Psoas muscle (tissue), 7 donors: ENCODE measurements at regions not wholly inside any gene's neighbourhood (a gene's known extent, or its start where the extent isn't known, plus 50 kb on each side); places are given as distances from the start of the nearest gene placed in this dataset.
A peak's percentile ranks its signal among the peaks of the same experiment; 100 is the strongest.

Experiments used
- ATAC-seq, 4 donors: fragments of 200-7000 bp; cut with Tn5 transposase; one replicate each; pipeline ENCODE4 v1.9.1; 2020; ENCODE audit warnings: moderate library complexity in 3 of 4, mild to moderate bottlenecking in 2 of 4
- DNase-seq, 2 donors: peaks; one replicate each; pipeline ENCODE4 v3.0.0-alpha.2; 2020
- H3K27ac ChIP-seq: fragments of 200-600 bp; one replicate; pipeline ENCODE4 v1.8.0; 2022
- H3K27me3 ChIP-seq, 3 donors: fragments of 200-600 bp in 1 of 3; one replicate each; pipeline versions ENCODE4 v1.6.1 to v1.8.0; 2013 to 2022; ENCODE audit warnings: low read length in 2 of 3, mild to moderate bottlenecking in 2 of 3, moderate library complexity in 1 of 3; ENCODE audit not compliant: insufficient read depth in 3 of 3
- H3K36me3 ChIP-seq, 2 donors: fragments of 200-600 bp in 1 of 2; one replicate each; pipeline versions ENCODE4 v1.6.1 to v1.8.0; 2013 to 2022; ENCODE audit warnings: low read depth in 1 of 2, mild to moderate bottlenecking in 1 of 2, moderate library complexity in 1 of 2; ENCODE audit not compliant: insufficient read depth in 1 of 2
- H3K4me1 ChIP-seq: fragments of 200-600 bp; one replicate; pipeline ENCODE4 v1.8.0; 2022
- H3K4me3 ChIP-seq: fragments of 200-600 bp; one replicate; pipeline ENCODE4 v1.8.0; 2022; ENCODE audit warnings: mild to moderate bottlenecking
- H3K9me3 ChIP-seq: fragments of 200-600 bp; one replicate; pipeline ENCODE4 v1.8.0; 2022
- WGBS, 3 donors: extraction: QIAGEN DNeasy Blood & Tissue Kit; methylation state at CpG; one replicate each; pipeline versions ENCODE4 v1.1.6 to v1.1.7; 2013; 5-methylcytosine and 5-hydroxymethylcytosine counted together
- intact Hi-C, 2 donors: fragments of 100-400 bp; cut with DNase I; formaldehyde crosslinking; loops; one replicate each; pipeline versions ENCODE4 v1.11.0 to v1.14.2; 2022
- TF ChIP-seq, protein P1 (sequence below): fragments of 200-600 bp; IDR thresholded peaks from one replicate; pipeline ENCODE4 v1.8.0; 2022; ENCODE audit warnings: antibody characterized with exemption
- donor health status: healthy with polysubstance abuse.
- donor health status: DM: no; HTN: no; CAD: no; lungs with moderate emphysema.
- donor health status: Bipolar disorder and iron deficiency.
- donor health status: healthy.
- donor health status: DM: yes; HTN: yes; CAD: no.
- donor health status: DM: no; HTN: no; CAD: no.
- donor health status: DM: yes; HTN: yes; CAD: no.

DNA sequence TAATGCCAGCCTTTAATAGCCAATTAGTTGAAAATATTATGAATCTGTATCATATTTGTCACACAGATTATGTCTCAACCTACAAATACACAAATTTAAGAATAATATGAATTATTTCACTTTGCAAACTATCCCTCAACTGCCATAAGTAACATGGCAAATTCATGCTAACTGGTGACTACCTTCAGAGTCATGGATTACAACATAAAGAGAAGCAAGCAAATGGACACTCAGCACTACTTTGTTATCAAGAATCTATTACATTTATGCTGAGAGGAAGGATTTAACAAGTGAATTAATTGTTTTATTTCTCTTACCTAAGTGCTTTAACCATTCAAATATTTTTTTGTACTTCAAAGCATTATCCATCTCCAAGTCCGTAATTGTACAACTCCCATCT, 103.1 kb upstream of the BCL6 start:
- intact Hi-C loops: no loop called here
- Histone ChIP-seq H3K4me1 (no peaks in the 10 kb centered on the region), H3K27me3 (no peaks in the 10 kb centered on the region), H3K36me3 (no peaks in the 10 kb centered on the region), H3K4me3 (no peak overlapping the region), H3K27ac (no peak overlapping the region), H3K9me3 (peaks cover 6% of the 10 kb centered on the region)
- ATAC-seq (no peak), DNase-seq (no peak)
- 89 to 100% (median 97%) methylated on average over 1 of the region's 1 CpG for WGBS, 3 donors
- TF ChIP-seq, protein P1, sequence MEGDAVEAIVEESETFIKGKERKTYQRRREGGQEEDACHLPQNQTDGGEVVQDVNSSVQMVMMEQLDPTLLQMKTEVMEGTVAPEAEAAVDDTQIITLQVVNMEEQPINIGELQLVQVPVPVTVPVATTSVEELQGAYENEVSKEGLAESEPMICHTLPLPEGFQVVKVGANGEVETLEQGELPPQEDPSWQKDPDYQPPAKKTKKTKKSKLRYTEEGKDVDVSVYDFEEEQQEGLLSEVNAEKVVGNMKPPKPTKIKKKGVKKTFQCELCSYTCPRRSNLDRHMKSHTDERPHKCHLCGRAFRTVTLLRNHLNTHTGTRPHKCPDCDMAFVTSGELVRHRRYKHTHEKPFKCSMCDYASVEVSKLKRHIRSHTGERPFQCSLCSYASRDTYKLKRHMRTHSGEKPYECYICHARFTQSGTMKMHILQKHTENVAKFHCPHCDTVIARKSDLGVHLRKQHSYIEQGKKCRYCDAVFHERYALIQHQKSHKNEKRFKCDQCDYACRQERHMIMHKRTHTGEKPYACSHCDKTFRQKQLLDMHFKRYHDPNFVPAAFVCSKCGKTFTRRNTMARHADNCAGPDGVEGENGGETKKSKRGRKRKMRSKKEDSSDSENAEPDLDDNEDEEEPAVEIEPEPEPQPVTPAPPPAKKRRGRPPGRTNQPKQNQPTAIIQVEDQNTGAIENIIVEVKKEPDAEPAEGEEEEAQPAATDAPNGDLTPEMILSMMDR: no peak

DNA sequence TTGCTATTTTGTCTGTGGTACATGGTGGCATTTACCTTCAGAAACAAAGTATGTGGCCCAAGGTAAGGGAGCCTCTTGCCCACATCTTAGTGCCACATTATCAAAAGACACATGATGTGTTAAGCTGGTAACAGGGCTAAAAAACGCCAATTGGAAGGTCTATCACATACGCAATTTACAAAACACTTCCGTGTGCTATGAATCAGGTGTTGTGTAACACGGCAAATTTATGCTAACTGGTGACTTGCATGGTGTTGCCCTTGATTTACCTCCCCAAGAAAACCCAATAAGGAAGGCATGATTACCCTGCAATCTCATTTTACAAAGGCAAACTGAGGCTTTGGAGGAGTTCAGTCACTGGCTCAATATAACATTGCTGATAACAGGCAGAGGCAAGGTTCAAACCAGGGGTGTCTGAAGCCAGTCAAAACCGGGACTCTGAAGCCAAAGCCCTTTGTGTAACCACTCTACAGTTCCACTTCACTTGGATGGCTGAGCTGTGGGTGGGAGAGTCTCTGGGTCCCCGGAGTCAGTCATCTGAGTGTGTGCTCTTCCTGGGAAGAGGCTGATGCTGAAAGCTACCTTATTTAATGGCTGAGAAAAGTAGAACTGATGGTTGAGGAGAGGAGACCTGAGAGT, 103.9 kb upstream of the BCL6 start:
- DNase-seq: no peak

DNA sequence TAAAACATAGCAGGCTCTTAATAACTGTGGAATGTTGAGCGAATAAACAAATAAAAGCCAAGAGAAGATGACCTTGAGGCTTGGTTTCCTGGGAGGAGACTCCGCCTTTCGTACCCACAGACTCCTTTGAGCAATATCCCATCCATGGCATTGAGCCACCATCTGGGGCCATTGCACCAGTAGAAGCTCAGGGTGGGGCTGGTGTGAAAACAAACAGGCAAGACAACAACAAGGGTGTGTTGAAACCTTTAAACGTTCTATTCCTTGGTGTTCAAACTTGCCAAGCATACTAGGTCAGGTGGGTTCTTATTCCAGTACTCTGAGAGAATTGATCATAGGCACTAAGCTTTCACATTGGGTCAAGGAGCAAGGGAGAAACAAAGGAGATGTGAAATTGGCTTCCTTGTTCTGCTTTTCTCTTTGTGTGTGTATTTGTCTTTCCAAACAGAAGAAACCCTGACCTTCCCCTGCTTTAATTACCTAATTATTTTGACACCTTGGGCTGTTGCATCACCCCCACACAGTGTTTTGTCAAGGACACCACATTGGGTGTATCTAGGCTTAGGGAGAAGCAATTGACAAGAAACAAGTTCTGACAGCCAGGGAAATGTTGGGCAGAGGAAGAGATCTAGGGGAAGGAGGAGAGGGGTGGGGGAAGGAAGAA, 105.1 kb upstream of the BCL6 start:
- DNase-seq (peak; percentile 50 to 55), ATAC-seq (peak in 1 of 4 donors; percentile 42)
- Histone ChIP-seq H3K4me1 (no peaks in the 10 kb centered on the region), H3K27ac (no peak overlapping the region), H3K9me3 (peaks cover 6% of the 10 kb centered on the region), H3K4me3 (no peak overlapping the region), H3K36me3 (no peaks in the 10 kb centered on the region), H3K27me3 (no peaks in the 10 kb centered on the region)
- WGBS, 3 donors: 73 to 86% (median 82%) methylated on average over 4 of the region's 4 CpGs
- TF ChIP-seq, protein P1: no peak
- intact Hi-C loops: loop anchor here (10.0 kb wide), 1 partner anchor 96 kb away; no protein-coding TSS in a partner anchor

More for the DNA sequence above, 103.9 kb upstream of the BCL6 start:
- Histone ChIP-seq H3K36me3 (no peaks in the 10 kb centered on the region), H3K4me1 (no peaks in the 10 kb centered on the region), H3K27me3 (no peaks in the 10 kb centered on the region), H3K9me3 (peaks cover 6% of the 10 kb centered on the region), H3K27ac (no peak overlapping the region), H3K4me3 (no peak overlapping the region)
- 83 to 85% (median 84%) methylated on average over 6 of the region's 6 CpGs for WGBS, 3 donors
- TF ChIP-seq, protein P1: no peak
- intact Hi-C loops: no loop called here
- ATAC-seq: no peak

DNA sequence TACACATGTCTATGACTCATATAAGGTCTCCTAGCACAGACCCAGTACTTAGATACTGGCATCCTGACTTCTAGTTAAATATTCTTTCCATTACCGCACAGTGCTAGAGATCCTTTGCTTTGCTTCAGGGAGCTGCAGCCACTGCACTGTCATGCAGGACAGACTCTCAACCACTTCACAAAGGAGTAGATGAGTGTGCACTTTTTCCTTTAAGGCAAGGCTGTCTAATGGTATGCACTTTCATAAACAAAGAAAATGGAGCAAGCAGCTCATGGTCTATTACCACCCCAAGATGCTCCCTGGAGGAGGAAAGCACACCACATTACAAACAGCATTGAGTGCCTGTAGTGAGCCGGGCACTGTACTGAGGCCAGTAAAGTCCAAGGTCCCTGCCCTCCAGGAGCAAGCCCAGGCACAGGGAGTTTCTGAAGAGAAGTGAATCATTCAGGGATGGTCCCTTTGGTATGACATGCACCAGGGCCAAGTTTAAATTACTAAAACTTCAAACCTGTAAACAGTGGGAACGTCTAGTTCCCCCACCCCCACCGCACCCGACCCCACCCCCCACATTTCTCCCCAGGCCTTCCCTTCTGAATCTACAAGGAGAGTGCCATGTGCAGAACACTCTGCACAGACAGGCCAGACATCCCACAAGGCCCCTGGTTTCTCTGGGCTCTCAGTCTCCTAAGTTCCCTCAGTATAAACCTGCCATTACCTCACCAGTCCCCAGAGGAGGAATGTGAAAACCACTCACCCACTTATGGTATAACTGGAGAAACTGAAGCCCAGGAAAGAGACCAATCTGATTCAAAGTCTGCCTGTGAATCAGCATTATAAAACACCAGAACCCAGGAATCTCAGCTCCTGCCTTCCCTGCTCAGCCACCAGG, 107.8 kb upstream of the BCL6 start:
- 82 to 93% (median 89%) methylated on average over 5 of the region's 5 CpGs for WGBS, 3 donors
- TF ChIP-seq, protein P1: no peak
- intact Hi-C loops: loop anchor here (10.0 kb wide), 1 partner anchor 98 kb away; no protein-coding TSS in a partner anchor
- peaks cover 6% of the 10 kb centered on the region for H3K9me3 ChIP-seq
- H3K4me3 ChIP-seq: no peak overlapping the region
- H3K27ac ChIP-seq: no peak overlapping the region
- DNase-seq (no peak), ATAC-seq (no peak)
- no peaks in the 10 kb centered on the region for H3K27me3 ChIP-seq
- peaks cover 13% of the 10 kb centered on the region for H3K4me1 ChIP-seq
- H3K36me3 ChIP-seq: no peaks in the 10 kb centered on the region
